CD4-positive, alpha-beta T cell treated with Interleukin-17A for 4 hours (primary cell): ENCODE measurements at regions not wholly inside any gene's neighbourhood (a gene's known extent, or its start where the extent isn't known, plus 50 kb on each side); places are given as distances from the start of the nearest gene placed in this dataset.
"Not testable (repeated sequence)": the region's sequence is repeated elsewhere in the genome, so short reads cannot be mapped to it uniquely, and the experiment has no call there.

ENCODE experiments used
- DNase-seq: peaks from one replicate; pipeline ENCODE4 v3.0.0-alpha.2; 2020; ENCODE audit warnings: mixed read lengths

GRCh38 chr15:56568466-56569167, 103.7 kb upstream of the MNS1 start:
- no peak for DNase-seq

DNA sequence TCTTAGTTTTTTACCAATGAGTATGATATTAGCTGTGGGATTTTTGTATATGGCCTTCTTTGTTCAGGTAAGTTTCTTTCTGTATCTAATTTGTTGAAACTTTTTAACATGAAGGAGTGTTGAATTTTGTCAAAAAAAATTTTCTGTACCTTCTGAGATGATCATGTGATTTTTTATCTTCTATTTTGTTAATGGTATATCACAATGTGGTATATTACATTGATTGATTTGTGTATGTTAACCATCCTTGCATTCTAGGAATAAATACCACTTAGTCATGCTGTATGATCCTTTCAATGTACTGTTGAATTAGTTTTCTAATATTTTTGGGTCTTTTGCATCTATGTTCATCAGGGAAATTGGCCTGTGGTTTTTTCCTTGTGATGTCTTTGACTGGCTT, 92.5 kb upstream of the MNS1 start:
- DNase-seq: no peak

GRCh38 chr15:56553486-56553885, 88.5 kb upstream of the MNS1 start:
- DNase-seq: no peak

- no peak for DNase-seq
Observed at GRCh38 chr15:56552659-56553058, 87.7 kb upstream of the MNS1 start.

DNA sequence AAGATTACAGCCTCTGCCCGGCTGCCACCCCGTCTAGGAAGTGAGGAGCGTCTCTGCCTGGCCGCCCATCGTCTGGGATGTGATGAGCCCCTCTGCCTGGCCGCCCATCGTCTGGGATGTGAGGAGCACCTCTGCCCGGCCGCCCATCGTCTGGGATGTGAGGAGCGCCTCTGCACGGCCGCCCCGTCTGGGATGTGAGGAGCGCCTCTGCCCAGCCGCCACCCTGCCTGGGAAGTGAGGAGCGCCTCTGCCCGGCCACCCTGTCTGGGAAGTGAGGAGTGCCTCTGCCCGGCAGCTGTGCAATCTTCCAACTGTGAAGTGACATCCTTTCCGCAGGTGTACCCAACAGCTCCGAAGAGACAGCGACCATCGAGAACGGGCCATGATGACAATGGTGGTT, 75.6 kb upstream of the MNS1 start:
- DNase-seq: not testable (repeated sequence)

GRCh38 chr15:56540157-56540556, 75.2 kb upstream of the MNS1 start:
- DNase-seq: not testable (repeated sequence)

DNA sequence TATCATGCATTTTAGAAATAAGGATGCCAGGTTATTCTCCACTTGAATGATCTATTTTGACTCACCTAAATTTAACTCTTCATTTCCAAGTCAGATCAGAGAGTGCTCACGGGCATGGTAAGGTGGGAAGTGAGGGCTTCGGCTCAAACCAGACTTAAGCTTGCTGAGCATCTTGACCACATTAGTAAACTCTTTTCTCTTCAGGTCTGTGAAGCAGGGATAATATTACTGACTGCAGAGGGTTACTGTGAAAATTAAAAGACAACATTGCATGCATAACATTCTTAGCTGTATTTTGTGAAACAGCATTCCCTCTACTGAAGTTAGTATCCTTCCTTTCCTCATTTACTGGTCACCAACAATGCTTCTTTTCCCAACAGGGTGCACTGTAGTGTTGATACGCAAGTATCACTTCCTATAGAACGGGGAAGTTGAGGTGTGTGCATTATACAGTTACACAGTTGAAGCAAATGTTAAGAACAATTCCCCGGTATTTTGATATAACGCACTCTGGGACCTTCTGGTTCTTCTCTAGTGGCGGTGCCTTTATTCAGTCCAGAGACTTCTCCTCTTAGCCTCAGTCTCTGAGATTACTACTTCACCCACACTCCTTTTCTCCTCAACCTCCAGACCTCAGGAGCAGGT, 74.1 kb upstream of the MNS1 start:
- no peak for DNase-seq

DNA sequence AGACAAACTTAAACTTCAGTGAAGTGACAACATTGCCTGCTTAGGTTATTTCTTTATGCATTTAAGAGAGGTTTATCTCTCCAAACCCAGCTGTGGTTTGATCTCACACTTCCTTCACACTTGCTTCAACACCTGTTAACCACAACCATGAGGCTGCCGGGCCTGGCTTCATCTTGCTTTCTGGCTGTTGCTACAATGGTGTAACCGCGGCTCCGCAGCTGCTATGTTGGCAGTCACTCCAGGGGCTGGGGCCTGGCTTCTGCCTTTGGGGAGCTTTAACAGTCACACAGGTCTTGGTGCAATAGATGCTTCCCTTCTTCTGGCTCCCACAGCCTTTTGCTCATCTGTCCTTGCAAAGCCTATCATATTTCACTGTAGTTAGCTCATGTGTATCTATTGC, 72.9 kb upstream of the MNS1 start:
- peak; percentile 13 for DNase-seq

DNA sequence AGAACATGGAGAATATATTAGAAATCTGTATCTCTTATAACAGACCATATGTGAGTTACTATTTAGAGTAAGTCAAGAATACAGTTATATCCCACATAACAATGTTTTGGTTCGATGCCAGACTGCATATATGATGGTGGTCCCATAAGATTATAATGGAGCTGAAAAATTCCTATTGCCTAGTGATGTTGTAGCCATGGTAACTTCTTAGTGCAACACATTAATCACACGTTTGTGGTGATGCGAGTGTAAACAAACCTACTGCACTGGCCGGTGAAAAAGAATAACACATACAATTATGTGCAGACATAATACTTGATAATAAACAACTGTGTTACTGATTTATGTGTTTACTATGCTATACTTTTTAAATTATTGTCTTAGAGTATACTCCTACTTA, 69.8 kb upstream of the MNS1 start:
- DNase-seq: no peak

GRCh38 chr15:56533731-56534403, 68.9 kb upstream of the MNS1 start:
- no peak for DNase-seq

DNA sequence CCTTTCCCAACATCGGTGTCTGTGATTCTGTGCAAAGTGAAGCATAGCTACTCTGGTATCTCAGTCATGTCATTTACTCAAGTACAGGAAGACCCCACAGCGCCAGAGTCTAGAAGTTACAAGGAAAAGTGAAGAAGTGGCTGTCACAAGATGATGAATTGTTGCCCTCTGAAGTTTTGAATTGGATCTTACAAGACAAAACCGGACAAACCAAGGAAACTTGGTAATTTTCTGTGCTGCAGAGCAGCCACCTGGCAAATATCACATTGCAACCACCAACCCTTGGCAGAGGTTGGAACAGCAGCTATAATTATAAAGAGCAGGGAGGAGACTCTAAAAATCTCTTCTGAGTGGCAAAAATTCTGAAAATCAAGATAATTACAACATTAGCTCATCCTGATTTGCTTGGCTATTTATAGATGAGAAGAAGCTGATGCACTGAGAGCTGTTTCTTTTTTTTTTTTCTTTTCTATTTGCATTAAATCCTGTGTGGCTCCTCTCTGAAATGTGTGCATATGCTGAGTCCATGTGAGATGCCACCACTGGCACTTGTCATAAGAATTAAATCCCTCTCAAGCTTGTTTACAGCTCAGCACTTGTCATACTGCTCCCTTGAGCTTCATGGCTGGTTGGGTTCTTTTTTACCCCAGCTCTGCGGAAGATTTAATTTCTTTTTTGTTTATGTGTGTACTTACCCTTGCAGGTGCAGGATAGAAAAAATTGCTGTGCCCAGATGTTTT, 68.0 kb upstream of the MNS1 start:
- DNase-seq: no peak

DNA sequence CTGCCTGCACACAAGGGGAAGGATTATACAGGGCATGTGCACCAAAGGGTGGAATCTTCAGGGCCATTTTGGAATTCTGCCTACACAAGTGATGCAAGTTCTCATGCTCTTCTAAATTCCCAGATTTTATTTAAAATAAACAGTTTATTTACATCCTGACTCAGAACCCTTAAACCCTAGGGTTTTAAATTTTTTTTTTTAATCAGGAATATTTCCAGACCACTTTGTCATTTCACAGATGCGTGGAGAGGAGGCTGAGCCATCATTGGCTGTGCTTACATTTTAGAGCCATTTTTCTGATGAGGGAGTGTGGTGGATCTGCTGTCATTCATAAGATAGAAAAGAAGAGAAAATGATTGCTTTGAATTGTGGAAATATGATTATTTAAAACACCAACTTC, 65.2 kb upstream of the MNS1 start:
- DNase-seq: no peak

DNA sequence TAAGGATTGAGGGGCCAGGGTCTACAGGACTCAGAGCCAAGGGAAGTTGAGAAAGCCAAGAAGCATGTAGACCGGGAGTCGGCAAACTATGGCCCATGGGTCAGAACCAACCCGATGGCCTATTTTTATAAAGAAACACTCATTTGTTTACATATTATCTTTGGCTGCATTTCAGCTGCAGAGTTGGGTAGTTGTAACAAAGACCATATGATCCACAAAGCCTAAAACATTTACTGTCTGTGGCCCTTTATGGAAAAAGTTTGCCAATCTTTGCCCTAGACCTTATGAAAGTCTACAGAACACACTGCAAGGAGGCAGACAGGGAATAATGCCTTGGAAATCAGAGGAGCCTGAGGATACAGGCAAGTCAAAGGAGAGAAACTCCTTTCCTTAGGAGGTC, 63.2 kb upstream of the MNS1 start:
- DNase-seq: no peak

DNA sequence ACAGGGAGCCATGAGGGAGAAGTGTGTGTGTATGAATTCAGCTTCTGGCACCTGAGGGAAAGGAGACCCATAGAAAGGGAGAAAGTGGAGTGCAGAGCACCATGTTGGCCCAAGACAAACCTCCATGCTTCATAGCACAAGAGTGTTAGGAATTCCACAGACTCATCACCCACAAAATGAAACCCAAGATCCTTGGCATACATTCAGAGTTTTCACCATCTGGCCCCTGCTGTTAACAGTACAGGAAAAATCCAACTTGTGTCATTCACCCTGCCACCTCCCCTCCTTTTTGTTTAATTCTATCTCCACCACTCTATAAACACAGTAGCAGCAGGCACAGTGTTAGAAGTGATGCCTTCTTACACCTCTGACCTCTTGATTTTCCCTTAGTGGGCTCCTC, 60.0 kb upstream of the MNS1 start:
- no peak for DNase-seq

DNA sequence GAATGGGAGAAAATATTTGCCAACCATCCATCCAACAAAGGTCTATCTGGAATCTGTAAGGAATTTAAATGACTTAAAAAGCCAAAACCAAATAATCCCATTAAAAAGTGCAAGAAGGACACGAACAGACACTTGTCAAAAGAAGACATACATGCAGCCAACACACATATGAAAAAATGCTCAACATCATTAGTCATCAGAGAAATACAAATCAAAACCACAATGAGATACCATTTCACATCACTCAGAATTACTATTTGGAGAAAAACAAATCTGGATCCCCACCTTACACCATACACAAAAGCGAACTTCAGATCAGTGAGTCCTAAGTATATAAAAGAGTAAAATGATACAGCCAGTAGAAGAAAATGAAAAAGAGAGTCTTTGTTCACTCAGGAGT, 58.6 kb upstream of the MNS1 start:
- DNase-seq: no peak

- DNase-seq: no peak
Observed at GRCh38 chr15:56519000-56519399, 54.1 kb upstream of the MNS1 start.
